A549 (cell line): ENCODE measurements at regions not wholly inside any gene's neighbourhood (a gene's known extent, or its start where the extent isn't known, plus 50 kb on each side); places are given as distances from the start of the nearest gene placed in this dataset.

Experiments used
- ATAC-seq, 2 experiments: fragments of 200-7000 bp in 1 of 2; fragments of >200 bp in 1 of 2; cut with Nextera tagmentation in 1 of 2; cut with Tn5 transposase in 1 of 2; 3 replicates each; pipeline versions ENCODE4 v1.8.0 to v1.9.1; 2018 to 2020; ENCODE audit warnings: mild to moderate bottlenecking in 1 of 2, moderate library complexity in 1 of 2
- CTCF ChIA-PET: fragments of 300-600 bp; sonication (Branson Sonifier 250); formaldehyde crosslinking; extraction: SDS; loops from one replicate; lab custom pipeline; 2021; ENCODE audit warnings: antibody characterized with exemption, inconsistent platforms; lab: Yijun Ruan, JAX
- POLR2A ChIA-PET: fragments of 350-600 bp; formaldehyde crosslinking; extraction: SDS; loops from one replicate; lab custom pipeline; 2021; ENCODE audit warnings: antibody characterized with exemption, inconsistent platforms; lab: Yijun Ruan, JAX
- DNase-seq, 2 experiments: peaks; one replicate each; pipeline versions ENCODE4 v3.0.0 to v3.0.0-alpha.2; 2011 to 2016; ENCODE audit warnings: low read depth in 1 of 2, low spot score in 1 of 2
- FAIRE-seq: peaks from 2 replicates; lab custom pipeline; 2011; peaks lifted over from hg19 to GRCh38; lab: Jason Lieb, UNC
- H3K27ac ChIP-seq, 2 experiments: fragments of >200 bp; sonication (Bioruptor Twin); formaldehyde crosslinking; 3 replicates each; pipeline ENCODE4 v1.5.1; 2016 to 2017
- H3K4me1 ChIP-seq: fragments of >200 bp; sonication (Bioruptor Twin); formaldehyde crosslinking; 3 replicates; pipeline ENCODE4 v1.6.1; 2016
- H3K4me2 ChIP-seq: fragments of >200 bp; sonication (Bioruptor Twin); formaldehyde crosslinking; 3 replicates; pipeline ENCODE4 v1.6.1; 2016
- H3K4me3 ChIP-seq: fragments of >200 bp; sonication (Bioruptor Twin); formaldehyde crosslinking; 3 replicates; pipeline ENCODE4 v1.5.1; 2016
- H3K9me3 ChIP-seq: fragments of >200 bp; sonication (Bioruptor Twin); formaldehyde crosslinking; 3 replicates; pipeline ENCODE4 v1.6.1; 2016
- CEBPB ChIP-seq, 2 experiments: fragments of >200 bp in 1 of 2; sonication (Bioruptor Twin) in 1 of 2; formaldehyde crosslinking in 1 of 2; IDR thresholded peaks; 2 replicates each; pipeline ENCODE4 v1.6.1; 2012 to 2016
- CHD2 ChIP-seq: fragments of 150-350 bp; IDR thresholded peaks from 2 replicates; pipeline ENCODE4 v1.6.1; 2014; ENCODE audit warnings: low read length; ENCODE audit not compliant: partially characterized antibody
- EP300 ChIP-seq, 2 experiments: fragments of >200 bp; sonication (Bioruptor Twin); formaldehyde crosslinking; IDR thresholded peaks; 2 replicates in 1 of 2; 3 replicates in 1 of 2; pipeline ENCODE4 v1.6.1; 2016 to 2017
- FOXS1 ChIP-seq: fragments of 250-450 bp; sonication (Bioruptor Pico); IDR thresholded peaks from 2 replicates; pipeline ENCODE4 v1.5.0; 2020; ENCODE audit warnings: mild to moderate bottlenecking, moderate library complexity
- GATA3 ChIP-seq: IDR thresholded peaks from 2 replicates; pipeline ENCODE4 v1.6.1; 2012; ENCODE audit warnings: borderline replicate concordance
- HDAC2 ChIP-seq: fragments of 200-600 bp; sonication (generic); IDR thresholded peaks from 2 replicates; pipeline ENCODE4 v1.6.1; 2016
- HOXB13 ChIP-seq: fragments of 250-450 bp; sonication (Bioruptor Pico); IDR thresholded peaks from 2 replicates; pipeline ENCODE4 v1.5.0; 2020; ENCODE audit warnings: low read depth, mild to moderate bottlenecking, moderate library complexity
- KDM1A ChIP-seq: fragments of 200-600 bp; sonication (generic); IDR thresholded peaks from 2 replicates; pipeline ENCODE4 v1.6.1; 2016; ENCODE audit warnings: low read depth, mild to moderate bottlenecking
- NPAS2 ChIP-seq: fragments of 250-450 bp; sonication (Bioruptor Pico); IDR thresholded peaks from 2 replicates; pipeline ENCODE4 v1.8.0; 2022; ENCODE audit warnings: mild to moderate bottlenecking, moderate library complexity, borderline replicate concordance
- NR3C1 ChIP-seq: fragments of >200 bp; sonication (Bioruptor Twin); formaldehyde crosslinking; IDR thresholded peaks from 3 replicates; pipeline ENCODE4 v1.6.1; 2017
- RARB ChIP-seq: fragments of 250-450 bp; sonication (Bioruptor Pico); IDR thresholded peaks from 2 replicates; pipeline ENCODE4 v1.8.0; 2021; ENCODE audit warnings: mild to moderate bottlenecking, moderate library complexity
- RCOR1 ChIP-seq: fragments of 150-350 bp; IDR thresholded peaks from 2 replicates; pipeline ENCODE4 v1.6.1; 2014; ENCODE audit warnings: antibody characterized with exemption, low read length, low read depth
- RNF2 ChIP-seq: fragments of 200-600 bp; sonication (generic); IDR thresholded peaks from 2 replicates; pipeline ENCODE4 v1.6.1; 2016; ENCODE audit warnings: low read depth, mild to moderate bottlenecking, antibody characterized with exemption, moderate library complexity, borderline replicate concordance
- TFCP2L1 ChIP-seq: fragments of 250-450 bp; sonication (Bioruptor Pico); IDR thresholded peaks from 2 replicates; pipeline ENCODE4 v1.5.0; 2021; ENCODE audit warnings: mild to moderate bottlenecking
- TP53 ChIP-seq: fragments of 250-450 bp; sonication (Bioruptor Pico); IDR thresholded peaks from 2 replicates; pipeline ENCODE4 v1.5.0; 2021; ENCODE audit warnings: mild to moderate bottlenecking, moderate library complexity
- ZC3H11A ChIP-seq: fragments of 450-650 bp; IDR thresholded peaks from 2 replicates; pipeline ENCODE4 v1.6.1; 2014; ENCODE audit warnings: antibody characterized with exemption, mild to moderate bottlenecking
- ZNF302 ChIP-seq: fragments of 250-450 bp; sonication (Bioruptor Pico); IDR thresholded peaks from 2 replicates; pipeline ENCODE4 v1.9.0; 2021; ENCODE audit warnings: inconsistent platforms, mild to moderate bottlenecking, moderate library complexity
- WGBS: methylation state at CpG from one replicate; pipeline ENCODE4 v1.1.6; 2017; ENCODE audit errors: missing lambda C conversion rate; 5-methylcytosine and 5-hydroxymethylcytosine counted together
- TF ChIP-seq, protein P1 (sequence below): fragments of 250-450 bp; sonication (Bioruptor Pico); IDR thresholded peaks from 2 replicates; pipeline ENCODE4 v1.5.0; 2021; ENCODE audit warnings: mild to moderate bottlenecking, moderate library complexity, borderline replicate concordance
- TF ChIP-seq, protein P2 (sequence below): fragments of 250-450 bp; sonication (Bioruptor Pico); IDR thresholded peaks from 2 replicates; pipeline ENCODE4 v1.5.0; 2020; ENCODE audit warnings: low read depth, mild to moderate bottlenecking, moderate library complexity
- TF ChIP-seq, protein P3 (sequence below): fragments of 200-600 bp; sonication (generic); IDR thresholded peaks from 2 replicates; pipeline ENCODE4 v1.6.1; 2016; ENCODE audit warnings: antibody characterized with exemption, mild to moderate bottlenecking, moderate library complexity
- TF ChIP-seq, protein P4 (sequence below): IDR thresholded peaks from 2 replicates; pipeline ENCODE4 v1.6.1; 2012; ENCODE audit warnings: low read depth, borderline replicate concordance
- TF ChIP-seq, protein P5 (sequence below): fragments of >200 bp; sonication (Bioruptor Twin); formaldehyde crosslinking; IDR thresholded peaks from 3 replicates; pipeline ENCODE4 v1.6.1; 2016
- TF ChIP-seq, protein P6 (sequence below): IDR thresholded peaks from 2 replicates; pipeline ENCODE4 v1.6.1; 2012
- TF ChIP-seq, protein P7 (sequence below): fragments of 150-350 bp; IDR thresholded peaks from 2 replicates; pipeline ENCODE4 v1.6.1; 2014; ENCODE audit warnings: low read depth, mild to moderate bottlenecking, low read length

DNA sequence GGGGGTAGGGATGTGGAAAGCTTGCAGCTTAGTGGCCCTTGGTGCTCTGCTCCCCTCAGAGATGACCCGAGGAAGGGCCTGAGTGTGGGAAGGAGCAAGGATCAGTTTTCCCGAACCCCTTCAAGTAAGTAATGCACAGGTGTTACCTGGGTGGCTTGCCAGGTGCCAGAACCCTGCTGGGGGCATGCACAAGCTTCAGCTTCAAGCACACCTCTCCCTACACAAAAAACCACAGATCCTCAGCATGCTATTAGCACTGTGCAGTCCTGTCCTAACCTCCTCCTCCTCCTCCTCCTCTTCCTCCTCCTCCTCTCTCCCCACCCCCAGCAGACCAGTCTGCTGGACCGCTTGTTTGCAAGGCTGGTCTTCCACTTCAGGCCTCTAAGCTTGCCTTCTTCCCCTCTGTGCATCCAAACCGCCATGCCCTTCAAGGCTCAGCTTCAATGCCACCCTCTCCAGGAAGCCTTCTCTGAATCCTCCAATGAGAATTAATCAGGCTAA is 114.8 kb downstream of the ACAA2 start (continued):
- TF ChIP-seq, protein P1, sequence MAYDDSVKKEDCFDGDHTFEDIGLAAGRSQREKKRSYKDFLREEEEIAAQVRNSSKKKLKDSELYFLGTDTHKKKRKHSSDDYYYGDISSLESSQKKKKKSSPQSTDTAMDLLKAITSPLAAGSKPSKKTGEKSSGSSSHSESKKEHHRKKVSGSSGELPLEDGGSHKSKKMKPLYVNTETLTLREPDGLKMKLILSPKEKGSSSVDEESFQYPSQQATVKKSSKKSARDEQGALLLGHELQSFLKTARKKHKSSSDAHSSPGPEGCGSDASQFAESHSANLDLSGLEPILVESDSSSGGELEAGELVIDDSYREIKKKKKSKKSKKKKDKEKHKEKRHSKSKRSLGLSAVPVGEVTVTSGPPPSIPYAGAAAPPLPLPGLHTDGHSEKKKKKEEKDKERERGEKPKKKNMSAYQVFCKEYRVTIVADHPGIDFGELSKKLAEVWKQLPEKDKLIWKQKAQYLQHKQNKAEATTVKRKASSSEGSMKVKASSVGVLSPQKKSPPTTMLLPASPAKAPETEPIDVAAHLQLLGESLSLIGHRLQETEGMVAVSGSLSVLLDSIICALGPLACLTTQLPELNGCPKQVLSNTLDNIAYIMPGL (CRISPR knock-in tag): no peak
- TF ChIP-seq ZC3H11A: no peak
- TF ChIP-seq, all 56 proteins: peak for 0

DNA sequence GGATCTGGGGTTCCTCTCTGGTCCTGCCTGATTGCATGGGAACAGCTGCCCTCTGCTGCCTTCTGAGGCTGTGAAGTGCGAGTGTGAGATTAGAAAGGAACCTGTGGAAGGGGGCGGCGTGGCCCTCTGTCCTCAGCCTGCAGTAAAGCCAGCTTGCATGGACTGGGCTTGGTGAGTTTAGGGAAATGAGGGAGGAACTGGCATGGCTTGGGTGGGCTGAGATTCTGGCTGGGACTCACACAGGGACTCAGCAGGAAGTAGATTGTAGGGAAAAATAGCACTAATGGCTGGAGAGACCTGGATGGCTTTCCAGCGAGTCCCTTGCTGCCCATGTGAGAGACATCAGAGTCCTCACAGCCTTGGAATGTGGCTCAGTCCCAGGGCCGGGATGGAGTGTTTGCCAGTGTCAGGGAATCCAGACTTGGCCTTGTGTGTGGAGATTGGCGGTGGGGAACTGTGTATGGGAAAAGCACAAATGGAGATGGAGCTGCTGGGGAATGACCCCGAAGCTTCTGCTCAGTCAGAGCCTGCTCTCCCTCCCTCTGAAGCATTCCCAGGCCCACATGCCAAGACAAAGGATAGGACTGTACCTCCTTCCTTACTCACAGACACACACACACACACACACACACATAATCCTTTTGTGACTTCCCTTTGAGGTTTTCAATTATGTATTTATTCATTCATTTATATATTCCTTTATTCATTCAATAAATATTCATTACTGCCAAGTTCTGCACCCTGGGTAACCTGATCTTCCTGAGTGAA is 115.4 kb downstream of the ACAA2 start:
- Histone ChIP-seq H3K27ac (no peak overlapping the region), H3K4me3 (no peak overlapping the region), H3K9me3 (no peaks in the 10 kb centered on the region), H3K4me1 (no peaks in the 10 kb centered on the region), H3K4me2 (no peak overlapping the region)
- ChIA-PET POLR2A (no interaction called here), CTCF (interaction anchor here (0.6 to 2.0 kb wide), 3 partner anchors 10 to 164 kb away, joined by 3 to 6 read pairs (median 3); no protein-coding TSS in a partner anchor)
- TF ChIP-seq, protein P2, sequence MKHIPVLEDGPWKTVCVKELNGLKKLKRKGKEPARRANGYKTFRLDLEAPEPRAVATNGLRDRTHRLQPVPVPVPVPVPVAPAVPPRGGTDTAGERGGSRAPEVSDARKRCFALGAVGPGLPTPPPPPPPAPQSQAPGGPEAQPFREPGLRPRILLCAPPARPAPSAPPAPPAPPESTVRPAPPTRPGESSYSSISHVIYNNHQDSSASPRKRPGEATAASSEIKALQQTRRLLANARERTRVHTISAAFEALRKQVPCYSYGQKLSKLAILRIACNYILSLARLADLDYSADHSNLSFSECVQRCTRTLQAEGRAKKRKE (CRISPR knock-in tag): no peak
- TF ChIP-seq NPAS2 (CRISPR knock-in tag) (no peak), HDAC2 (no peak)
- 65% methylated on average over 5 of the region's 7 CpGs for WGBS
- DNase-seq (no peak), FAIRE-seq (no peak), ATAC-seq (no peak)

DNA sequence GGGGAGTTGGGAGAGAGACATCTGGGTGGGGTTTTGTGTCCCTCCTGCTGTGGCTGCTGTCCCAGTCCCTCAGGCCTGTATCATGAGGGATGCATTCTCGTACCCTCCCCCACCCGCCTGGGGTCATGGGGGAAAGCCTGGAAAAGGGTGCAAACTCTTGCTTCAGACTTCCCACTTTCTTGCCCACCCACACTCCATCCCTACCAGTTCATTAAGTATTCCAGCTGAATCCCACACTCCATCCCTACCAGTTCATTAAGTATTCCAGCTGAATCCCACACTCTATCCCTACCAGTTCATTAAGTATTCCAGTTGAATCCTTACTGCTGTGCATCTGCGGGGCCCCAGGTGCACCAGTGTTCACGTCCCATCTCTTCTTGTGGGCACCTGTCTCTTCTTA is 116.3 kb downstream of the ACAA2 start:
- 65% methylated on average over 3 of the region's 4 CpGs for WGBS
- DNase-seq (no peak), ATAC-seq (no peak), FAIRE-seq (no peak)
- no peak overlapping the region for H3K4me3 ChIP-seq
- no peak overlapping the region for H3K27ac ChIP-seq
- no peak overlapping the region for H3K4me2 ChIP-seq
- no peaks in the 10 kb centered on the region for H3K9me3 ChIP-seq
- CTCF ChIA-PET: interaction anchor here (2.0 kb wide), 1 partner anchor 11 kb away, joined by 6 read pairs; no protein-coding TSS in a partner anchor
- POLR2A ChIA-PET: no interaction called here
- no peaks in the 10 kb centered on the region for H3K4me1 ChIP-seq
- TF ChIP-seq RCOR1: no peak
- no peak for TF ChIP-seq CEBPB (IDR thresholded peaks at IDR 0.05)
- TF ChIP-seq RNF2: no peak
- TF ChIP-seq ZNF302 (CRISPR knock-in tag): no peak
- TF ChIP-seq, protein P3, sequence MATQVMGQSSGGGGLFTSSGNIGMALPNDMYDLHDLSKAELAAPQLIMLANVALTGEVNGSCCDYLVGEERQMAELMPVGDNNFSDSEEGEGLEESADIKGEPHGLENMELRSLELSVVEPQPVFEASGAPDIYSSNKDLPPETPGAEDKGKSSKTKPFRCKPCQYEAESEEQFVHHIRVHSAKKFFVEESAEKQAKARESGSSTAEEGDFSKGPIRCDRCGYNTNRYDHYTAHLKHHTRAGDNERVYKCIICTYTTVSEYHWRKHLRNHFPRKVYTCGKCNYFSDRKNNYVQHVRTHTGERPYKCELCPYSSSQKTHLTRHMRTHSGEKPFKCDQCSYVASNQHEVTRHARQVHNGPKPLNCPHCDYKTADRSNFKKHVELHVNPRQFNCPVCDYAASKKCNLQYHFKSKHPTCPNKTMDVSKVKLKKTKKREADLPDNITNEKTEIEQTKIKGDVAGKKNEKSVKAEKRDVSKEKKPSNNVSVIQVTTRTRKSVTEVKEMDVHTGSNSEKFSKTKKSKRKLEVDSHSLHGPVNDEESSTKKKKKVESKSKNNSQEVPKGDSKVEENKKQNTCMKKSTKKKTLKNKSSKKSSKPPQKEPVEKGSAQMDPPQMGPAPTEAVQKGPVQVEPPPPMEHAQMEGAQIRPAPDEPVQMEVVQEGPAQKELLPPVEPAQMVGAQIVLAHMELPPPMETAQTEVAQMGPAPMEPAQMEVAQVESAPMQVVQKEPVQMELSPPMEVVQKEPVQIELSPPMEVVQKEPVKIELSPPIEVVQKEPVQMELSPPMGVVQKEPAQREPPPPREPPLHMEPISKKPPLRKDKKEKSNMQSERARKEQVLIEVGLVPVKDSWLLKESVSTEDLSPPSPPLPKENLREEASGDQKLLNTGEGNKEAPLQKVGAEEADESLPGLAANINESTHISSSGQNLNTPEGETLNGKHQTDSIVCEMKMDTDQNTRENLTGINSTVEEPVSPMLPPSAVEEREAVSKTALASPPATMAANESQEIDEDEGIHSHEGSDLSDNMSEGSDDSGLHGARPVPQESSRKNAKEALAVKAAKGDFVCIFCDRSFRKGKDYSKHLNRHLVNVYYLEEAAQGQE: no peak
- TF ChIP-seq FOXS1 (CRISPR knock-in tag): no peak
- TF ChIP-seq, protein P4, sequence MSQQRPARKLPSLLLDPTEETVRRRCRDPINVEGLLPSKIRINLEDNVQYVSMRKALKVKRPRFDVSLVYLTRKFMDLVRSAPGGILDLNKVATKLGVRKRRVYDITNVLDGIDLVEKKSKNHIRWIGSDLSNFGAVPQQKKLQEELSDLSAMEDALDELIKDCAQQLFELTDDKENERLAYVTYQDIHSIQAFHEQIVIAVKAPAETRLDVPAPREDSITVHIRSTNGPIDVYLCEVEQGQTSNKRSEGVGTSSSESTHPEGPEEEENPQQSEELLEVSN: no peak
- TF ChIP-seq, protein P5, sequence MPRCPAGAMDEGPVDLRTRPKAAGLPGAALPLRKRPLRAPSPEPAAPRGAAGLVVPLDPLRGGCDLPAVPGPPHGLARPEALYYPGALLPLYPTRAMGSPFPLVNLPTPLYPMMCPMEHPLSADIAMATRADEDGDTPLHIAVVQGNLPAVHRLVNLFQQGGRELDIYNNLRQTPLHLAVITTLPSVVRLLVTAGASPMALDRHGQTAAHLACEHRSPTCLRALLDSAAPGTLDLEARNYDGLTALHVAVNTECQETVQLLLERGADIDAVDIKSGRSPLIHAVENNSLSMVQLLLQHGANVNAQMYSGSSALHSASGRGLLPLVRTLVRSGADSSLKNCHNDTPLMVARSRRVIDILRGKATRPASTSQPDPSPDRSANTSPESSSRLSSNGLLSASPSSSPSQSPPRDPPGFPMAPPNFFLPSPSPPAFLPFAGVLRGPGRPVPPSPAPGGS: no peak
- TF ChIP-seq KDM1A: no peak
- TF ChIP-seq HOXB13 (CRISPR knock-in tag): no peak
- no peak for TF ChIP-seq RARB (CRISPR knock-in tag)
- TF ChIP-seq, protein P6, sequence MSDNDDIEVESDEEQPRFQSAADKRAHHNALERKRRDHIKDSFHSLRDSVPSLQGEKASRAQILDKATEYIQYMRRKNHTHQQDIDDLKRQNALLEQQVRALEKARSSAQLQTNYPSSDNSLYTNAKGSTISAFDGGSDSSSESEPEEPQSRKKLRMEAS: no peak
- TF ChIP-seq CHD2: no peak
- no peak for TF ChIP-seq EP300 (IDR thresholded peaks at IDR 0.05)
- TF ChIP-seq, protein P7, sequence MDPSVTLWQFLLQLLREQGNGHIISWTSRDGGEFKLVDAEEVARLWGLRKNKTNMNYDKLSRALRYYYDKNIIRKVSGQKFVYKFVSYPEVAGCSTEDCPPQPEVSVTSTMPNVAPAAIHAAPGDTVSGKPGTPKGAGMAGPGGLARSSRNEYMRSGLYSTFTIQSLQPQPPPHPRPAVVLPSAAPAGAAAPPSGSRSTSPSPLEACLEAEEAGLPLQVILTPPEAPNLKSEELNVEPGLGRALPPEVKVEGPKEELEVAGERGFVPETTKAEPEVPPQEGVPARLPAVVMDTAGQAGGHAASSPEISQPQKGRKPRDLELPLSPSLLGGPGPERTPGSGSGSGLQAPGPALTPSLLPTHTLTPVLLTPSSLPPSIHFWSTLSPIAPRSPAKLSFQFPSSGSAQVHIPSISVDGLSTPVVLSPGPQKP: no peak
- TF ChIP-seq TFCP2L1 (CRISPR knock-in tag): no peak
- no peak for TF ChIP-seq TP53
- TF ChIP-seq GATA3: no peak
- no peak for TF ChIP-seq NR3C1
